OCI-LY7 (cell line): ENCODE measurements at regions not wholly inside any gene's neighbourhood (a gene's known extent, or its start where the extent isn't known, plus 50 kb on each side); places are given as distances from the start of the nearest gene placed in this dataset.
"Not testable (repeated sequence)": the region's sequence is repeated elsewhere in the genome, so short reads cannot be mapped to it uniquely, and the experiment has no call there.

Experiments used
- BruUV-seq: library from RNA; stranded (reverse); fragments of 400-500 nt; replicated peaks from 2 replicates; lab custom pipeline; 2021; lab: Mats Ljungman, UMichigan
- CTCF ChIA-PET: fragments of 300-600 bp; sonication (Branson Sonifier 250); formaldehyde crosslinking; loops from one replicate; lab custom pipeline; 2022; ENCODE audit warnings: antibody characterized with exemption; ENCODE audit not compliant: unreplicated experiment; lab: Charles Lee
- POLR2A ChIA-PET: fragments of 300-600 bp; sonication (Branson Sonifier 250); formaldehyde crosslinking; loops from one replicate; lab custom pipeline; 2022; ENCODE audit warnings: antibody characterized with exemption; lab: Charles Lee
- DNase-seq: peaks from one replicate; pipeline ENCODE4 v3.0.0-alpha.2; 2015; ENCODE audit warnings: low spot score
- H2AFZ ChIP-seq: fragments of 200-600 bp; sonication (generic), shearing (Covaris generic); 2 replicates; pipeline ENCODE4 v1.6.1; 2014; ENCODE audit warnings: mild to moderate bottlenecking, antibody characterized with exemption, low read length, moderate library complexity
- H3K27ac ChIP-seq: fragments of 200-600 bp; sonication (generic); 2 replicates; pipeline ENCODE4 v1.5.1; 2014; ENCODE audit warnings: mixed run types, low read depth, mild to moderate bottlenecking, moderate library complexity, low read length, inconsistent platforms; ENCODE audit not compliant: poor library complexity, severe bottlenecking
- H3K36me3 ChIP-seq: fragments of 200-600 bp; sonication (generic); 2 replicates; pipeline ENCODE4 v1.6.1; 2014; ENCODE audit warnings: mild to moderate bottlenecking, antibody characterized with exemption, low read length, moderate library complexity, mixed read lengths; ENCODE audit not compliant: insufficient read depth
- H3K4me1 ChIP-seq: fragments of 200-600 bp; sonication (generic); 2 replicates; pipeline ENCODE4 v1.5.1; 2014; ENCODE audit warnings: mild to moderate bottlenecking, low read length; ENCODE audit not compliant: insufficient read depth, poor library complexity, severe bottlenecking
- H3K4me2 ChIP-seq: fragments of 200-600 bp; sonication (generic); 2 replicates; pipeline ENCODE4 v1.6.1; 2014; ENCODE audit warnings: mild to moderate bottlenecking, low read length
- H3K4me3 ChIP-seq: fragments of 200-600 bp; sonication (generic); 2 replicates; pipeline ENCODE4 v1.5.1; 2014; ENCODE audit warnings: mild to moderate bottlenecking, low read depth, low read length; ENCODE audit not compliant: poor library complexity, severe bottlenecking
- H3K79me2 ChIP-seq: fragments of 200-600 bp; sonication (generic); 2 replicates; pipeline ENCODE4 v1.6.1; 2016; ENCODE audit warnings: low read depth, mild to moderate bottlenecking, low read length, moderate library complexity, mixed read lengths; ENCODE audit not compliant: insufficient read depth
- H3K9me2 ChIP-seq: fragments of 200-600 bp; sonication (generic); 2 replicates; pipeline ENCODE4 v1.6.1; 2016; ENCODE audit warnings: mild to moderate bottlenecking, low read length, mixed read lengths; ENCODE audit not compliant: insufficient read depth
- H3K9me3 ChIP-seq: fragments of 200-600 bp; sonication (generic); 2 replicates; pipeline ENCODE4 v1.6.1; 2014; ENCODE audit warnings: mild to moderate bottlenecking, mixed run types, low read length, mixed read lengths
- H4K20me1 ChIP-seq: fragments of 200-600 bp; sonication (generic); 2 replicates; pipeline ENCODE4 v1.6.1; 2014; ENCODE audit warnings: mild to moderate bottlenecking, antibody characterized with exemption, low read length, moderate library complexity, mixed read lengths; ENCODE audit not compliant: insufficient read depth
- CTCF ChIP-seq: fragments of 200-600 bp; sonication (generic); conservative IDR thresholded peaks from 2 replicates; pipeline ENCODE4 v1.5.1; 2014; ENCODE audit warnings: mild to moderate bottlenecking, antibody characterized with exemption, low read length, moderate library complexity, mixed read lengths
- EZH2phosphoT487 ChIP-seq: fragments of 200-600 bp; sonication (generic); IDR thresholded peaks from 2 replicates; pipeline ENCODE4 v1.6.1; 2018; ENCODE audit warnings: low read depth, borderline replicate concordance, mild to moderate bottlenecking, mixed run types, antibody characterized with exemption, low read length, moderate library complexity, mixed read lengths
- intact Hi-C: fragments of 100-400 bp; cut with micrococcal nuclease; formaldehyde crosslinking; loops from one replicate; pipeline ENCODE4 v1.10.0; 2022; ENCODE audit not compliant: unreplicated experiment

- Histone ChIP-seq H3K79me2 (no peaks in the 10 kb centered on the region), H3K4me2 (no peak overlapping the region), H2AFZ (no peak overlapping the region), H3K9me3 (no peaks in the 10 kb centered on the region), H3K9me2 (no peaks in the 10 kb centered on the region), H3K4me3 (no peak overlapping the region), H3K4me1 (no peaks in the 10 kb centered on the region), H3K27ac (no peak overlapping the region), H3K36me3 (no peaks in the 10 kb centered on the region), H4K20me1 (no peaks in the 10 kb centered on the region)
- no TSS peak for BruUV-seq
- ChIA-PET POLR2A (no interaction called here), CTCF (no interaction called here)
- intact Hi-C loops: no loop called here
- no peak for DNase-seq
- TF ChIP-seq CTCF (no peak), EZH2phosphoT487 (no peak)
Observed at GRCh38 chr6:19898141-19898740, 61.1 kb downstream of the ID4 start.

- DNase-seq: no peak
- TF ChIP-seq EZH2phosphoT487: no peak
- no peak for TF ChIP-seq CTCF
- Histone ChIP-seq H3K9me2 (no peaks in the 10 kb centered on the region), H3K27ac (no peak overlapping the region), H3K4me3 (no peak overlapping the region), H3K4me1 (no peaks in the 10 kb centered on the region), H3K36me3 (no peaks in the 10 kb centered on the region), H3K79me2 (no peaks in the 10 kb centered on the region), H3K4me2 (no peak overlapping the region), H3K9me3 (no peaks in the 10 kb centered on the region), H4K20me1 (no peaks in the 10 kb centered on the region), H2AFZ (no peak overlapping the region)
- CTCF ChIA-PET: no interaction called here
- intact Hi-C loops: no loop called here
- POLR2A ChIA-PET: no interaction called here
- BruUV-seq: no TSS peak
Observed at GRCh38 chr6:19902201-19902600, 65.0 kb downstream of the ID4 start.

GRCh38 chr6:19904408-19904807 lies 67.2 kb downstream of the ID4 start:
- H3K4me3 ChIP-seq, H3K4me1 ChIP-seq, CTCF ChIA-PET, H3K36me3 ChIP-seq, H3K9me2 ChIP-seq, H2AFZ ChIP-seq, BruUV-seq, H3K79me2 ChIP-seq, H3K9me3 ChIP-seq, intact Hi-C loops, DNase-seq, H3K4me2 ChIP-seq, H3K27ac ChIP-seq, H4K20me1 ChIP-seq: not testable (repeated sequence)
- peak; percentile 46 for TF ChIP-seq CTCF
- POLR2A ChIA-PET: interaction anchor here (1.0 to 1.4 kb wide), 2 partner anchors 9 to 13 kb away, joined by 3 to 7 read pairs; no protein-coding TSS in a partner anchor
